ENCODE measurements at regions not wholly inside any gene's neighbourhood (a gene's known extent, or its start where the extent isn't known, plus 50 kb on each side); places are given as distances from the start of the nearest gene placed in this dataset.

- H3K4me3 ChIP-seq (replicated peaks; ENCODE audit: low read depth, low read length) = no peak overlapping the region
- TF ChIP-seq, protein P1, sequence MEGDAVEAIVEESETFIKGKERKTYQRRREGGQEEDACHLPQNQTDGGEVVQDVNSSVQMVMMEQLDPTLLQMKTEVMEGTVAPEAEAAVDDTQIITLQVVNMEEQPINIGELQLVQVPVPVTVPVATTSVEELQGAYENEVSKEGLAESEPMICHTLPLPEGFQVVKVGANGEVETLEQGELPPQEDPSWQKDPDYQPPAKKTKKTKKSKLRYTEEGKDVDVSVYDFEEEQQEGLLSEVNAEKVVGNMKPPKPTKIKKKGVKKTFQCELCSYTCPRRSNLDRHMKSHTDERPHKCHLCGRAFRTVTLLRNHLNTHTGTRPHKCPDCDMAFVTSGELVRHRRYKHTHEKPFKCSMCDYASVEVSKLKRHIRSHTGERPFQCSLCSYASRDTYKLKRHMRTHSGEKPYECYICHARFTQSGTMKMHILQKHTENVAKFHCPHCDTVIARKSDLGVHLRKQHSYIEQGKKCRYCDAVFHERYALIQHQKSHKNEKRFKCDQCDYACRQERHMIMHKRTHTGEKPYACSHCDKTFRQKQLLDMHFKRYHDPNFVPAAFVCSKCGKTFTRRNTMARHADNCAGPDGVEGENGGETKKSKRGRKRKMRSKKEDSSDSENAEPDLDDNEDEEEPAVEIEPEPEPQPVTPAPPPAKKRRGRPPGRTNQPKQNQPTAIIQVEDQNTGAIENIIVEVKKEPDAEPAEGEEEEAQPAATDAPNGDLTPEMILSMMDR (IDR thresholded peaks at IDR 0.05; ENCODE audit: low read depth, low read length, missing control alignments) = no peak
- no peak for DNase-seq (ENCODE audit: extremely low read depth, low read depth)
Observed at GRCh38 chr22:47818496-47818895, 1056.0 kb downstream of the TBC1D22A start.

DNA sequence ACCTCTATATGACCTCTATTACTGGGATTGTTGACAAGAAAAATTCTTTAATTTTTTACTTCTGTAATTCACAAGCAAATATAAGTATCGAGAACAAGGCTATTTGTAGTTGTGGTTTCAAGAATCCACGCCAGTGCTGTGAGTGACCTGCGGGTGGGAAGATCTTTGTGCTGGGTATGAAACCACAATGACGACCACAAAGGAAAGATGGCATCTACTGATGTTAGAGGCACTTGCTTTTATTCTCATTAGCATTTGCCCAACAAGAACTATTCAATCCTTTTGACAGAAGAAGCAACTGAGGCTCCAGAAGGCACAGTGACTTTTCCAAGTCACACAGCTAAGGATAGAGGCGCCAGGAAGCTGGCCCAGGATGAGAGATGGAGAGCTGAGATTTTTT, 1054.9 kb downstream of the TBC1D22A start:
- no peak for DNase-seq (ENCODE audit: extremely low read depth, low read depth)
- TF ChIP-seq, protein P1 (IDR thresholded peaks at IDR 0.05; ENCODE audit: low read depth, low read length, missing control alignments) = no peak
- H3K4me3 ChIP-seq (replicated peaks; ENCODE audit: low read depth, low read length) = no peak overlapping the region

DNA sequence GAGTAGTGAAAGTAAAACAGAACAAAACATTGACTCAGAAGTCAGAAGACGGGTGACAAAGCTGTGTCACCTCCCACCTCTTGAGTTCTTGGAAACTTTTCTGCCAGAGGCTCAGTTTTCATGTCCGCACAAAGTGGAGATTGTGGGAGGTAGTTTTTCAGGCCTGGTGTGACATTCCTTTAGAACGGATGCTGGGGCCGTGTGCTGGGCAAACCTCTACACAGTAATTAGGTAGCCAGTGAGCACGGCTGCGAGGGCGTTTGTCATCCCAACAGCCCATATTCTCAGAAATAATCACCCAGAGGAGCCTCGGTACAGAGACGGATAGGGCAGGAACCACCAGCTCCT, 1054.4 kb downstream of the TBC1D22A start:
- H3K4me3 ChIP-seq (replicated peaks; ENCODE audit: low read depth, low read length) = no peak overlapping the region
- TF ChIP-seq, protein P1 (IDR thresholded peaks at IDR 0.05; ENCODE audit: low read depth, low read length, missing control alignments) = no peak
- no peak for DNase-seq (ENCODE audit: extremely low read depth, low read depth)

- no peak for DNase-seq (ENCODE audit: extremely low read depth, low read depth)
- no peak overlapping the region for H3K4me3 ChIP-seq (replicated peaks; ENCODE audit: low read depth, low read length)
- TF ChIP-seq, protein P1 (IDR thresholded peaks at IDR 0.05; ENCODE audit: low read depth, low read length, missing control alignments) = no peak
Observed at GRCh38 chr22:47816121-47816862, 1053.8 kb downstream of the TBC1D22A start.

DNA sequence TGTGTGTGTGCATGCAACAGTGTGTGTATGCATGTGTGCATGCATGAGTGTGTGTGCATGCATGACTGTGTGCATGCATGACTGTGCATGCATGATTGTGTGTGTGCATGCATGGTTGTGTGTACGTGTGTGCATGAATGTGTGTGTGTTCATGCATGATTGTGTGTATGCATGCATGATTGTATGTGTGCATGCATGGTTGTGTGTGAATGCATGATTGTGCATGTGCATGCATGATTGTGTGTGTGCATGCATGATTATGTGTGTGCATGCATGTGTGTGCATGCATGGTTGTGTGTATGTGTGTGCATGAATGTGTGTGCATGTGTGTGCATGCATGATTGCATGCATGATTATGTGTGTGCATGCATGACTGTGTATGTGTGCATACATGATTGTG, 1052.0 kb downstream of the TBC1D22A start:
- DNase-seq (ENCODE audit: extremely low read depth, low read depth) = no peak
- no peak overlapping the region for H3K4me3 ChIP-seq (replicated peaks; ENCODE audit: low read depth, low read length)
- TF ChIP-seq, protein P1 (IDR thresholded peaks at IDR 0.05; ENCODE audit: low read depth, low read length, missing control alignments) = no peak

- H3K4me3 ChIP-seq (replicated peaks; ENCODE audit: low read depth, low read length) = no peak overlapping the region
- no peak for DNase-seq (ENCODE audit: extremely low read depth, low read depth)
- TF ChIP-seq, protein P1 (IDR thresholded peaks at IDR 0.05; ENCODE audit: low read depth, low read length, missing control alignments) = no peak
Observed at GRCh38 chr22:47813661-47814060, 1051.2 kb downstream of the TBC1D22A start.

- no peak for DNase-seq (ENCODE audit: extremely low read depth, low read depth)
- TF ChIP-seq, protein P1 (IDR thresholded peaks at IDR 0.05; ENCODE audit: low read depth, low read length, missing control alignments) = no peak
- H3K4me3 ChIP-seq (replicated peaks; ENCODE audit: low read depth, low read length) = no peak overlapping the region
Observed at GRCh38 chr22:47811971-47812370, 1049.5 kb downstream of the TBC1D22A start.
